OCI-LY7 (cell line): ENCODE measurements at regions not wholly inside any gene's neighbourhood (a gene's known extent, or its start where the extent isn't known, plus 50 kb on each side); places are given as distances from the start of the nearest gene placed in this dataset.

Source experiments
- CTCF ChIP-seq: fragments of 200-600 bp; sonication (generic); conservative IDR thresholded peaks from 2 replicates; pipeline ENCODE4 v1.5.1; 2014; ENCODE audit warnings: mild to moderate bottlenecking, antibody characterized with exemption, low read length, moderate library complexity, mixed read lengths
- EZH2phosphoT487 ChIP-seq: fragments of 200-600 bp; sonication (generic); IDR thresholded peaks from 2 replicates; pipeline ENCODE4 v1.6.1; 2018; ENCODE audit warnings: low read depth, borderline replicate concordance, mild to moderate bottlenecking, mixed run types, antibody characterized with exemption, low read length, moderate library complexity, mixed read lengths

- no peak for TF ChIP-seq CTCF
- no peak for TF ChIP-seq EZH2phosphoT487
Observed at GRCh38 chr6:148042536-148042935, 300.1 kb upstream of the SASH1 start.
